ENCODE measurements at regions not wholly inside any gene's neighbourhood (a gene's known extent, or its start where the extent isn't known, plus 50 kb on each side); places are given as distances from the start of the nearest gene placed in this dataset.
"Not testable (repeated sequence)": the region's sequence is repeated elsewhere in the genome, so short reads cannot be mapped to it uniquely, and the experiment has no call there.

- not testable (repeated sequence) for TF ChIP-seq CTCF (conservative IDR thresholded peaks at IDR 0.05; ENCODE audit: low read length); EZH2phosphoT487 (IDR thresholded peaks at IDR 0.05; ENCODE audit: borderline replicate concordance)
These were observed 132.8 kb downstream of the RSL24D1 start for GRCh38 chr15:55063970-55064369.

All from Loucy (cell line).